HG03378 (cell line): ENCODE measurements at regions not wholly inside any gene's neighbourhood (a gene's known extent, or its start where the extent isn't known, plus 50 kb on each side); places are given as distances from the start of the nearest gene placed in this dataset.
"Not testable (repeated sequence)": the region's sequence is repeated elsewhere in the genome, so short reads cannot be mapped to it uniquely, and the experiment has no call there.

Experiments
- ATAC-seq: cut with Tn5 transposase; IDR thresholded peaks from one replicate; pipeline ENCODE4 v1.9.1; 2021; ENCODE audit warnings: mild to moderate bottlenecking, moderate library complexity; ENCODE audit not compliant: unreplicated experiment

DNA sequence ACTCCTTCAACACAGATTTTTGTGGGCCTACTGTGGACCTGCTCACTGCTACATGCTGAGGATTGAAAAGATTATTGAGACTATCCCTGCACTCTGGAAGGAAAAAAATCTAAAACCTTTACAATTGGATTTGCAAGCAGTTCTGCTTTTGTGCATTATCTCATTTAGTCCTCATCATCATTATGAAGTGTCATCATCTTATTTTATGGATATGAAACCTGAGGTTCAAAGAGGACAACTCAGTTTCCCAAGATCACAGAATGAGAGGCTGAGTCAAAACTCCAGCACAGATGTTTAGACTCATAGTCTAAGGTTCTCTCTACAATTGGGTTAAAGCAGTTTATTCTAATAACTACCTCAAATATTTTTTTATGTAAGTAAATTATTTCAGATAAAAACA, 160.2 kb upstream of the MARCKS start:
- no peak for ATAC-seq

DNA sequence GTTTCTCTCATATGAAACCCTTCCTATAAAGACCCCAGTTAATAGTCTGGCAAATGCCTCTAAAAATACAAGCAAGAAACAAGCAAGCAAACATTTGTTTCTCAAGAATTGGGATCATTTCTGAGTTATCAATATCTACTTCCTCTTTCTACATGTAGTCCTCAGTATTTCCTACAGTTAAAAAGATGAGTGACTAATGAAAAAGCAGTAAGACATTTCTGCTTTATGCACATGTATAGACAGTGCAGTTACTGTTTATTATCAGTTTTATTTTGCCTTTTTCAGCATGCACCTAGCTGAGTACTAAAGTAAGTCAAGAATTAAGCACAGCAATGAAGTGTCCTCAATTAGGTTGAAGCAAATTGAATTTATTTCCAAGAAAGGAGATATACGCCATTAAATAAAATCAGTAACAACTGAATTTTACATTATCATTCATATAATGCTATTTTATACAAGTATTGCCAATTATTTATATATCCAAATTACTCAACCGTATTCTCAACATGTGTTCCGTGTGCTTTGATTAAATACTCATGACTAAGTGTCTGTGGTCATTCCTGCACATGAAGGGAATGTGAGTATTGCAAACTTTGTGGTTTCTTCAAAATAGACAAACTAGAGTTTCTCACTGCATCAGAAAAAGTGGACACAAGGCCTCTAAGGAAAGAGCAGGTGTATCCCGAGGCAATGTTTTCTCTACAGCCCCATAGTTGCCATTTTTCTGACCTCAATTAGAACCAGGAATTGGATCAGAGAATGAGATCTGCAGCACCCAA, 159.3 kb upstream of the MARCKS start:
- ATAC-seq: peak; percentile 90

DNA sequence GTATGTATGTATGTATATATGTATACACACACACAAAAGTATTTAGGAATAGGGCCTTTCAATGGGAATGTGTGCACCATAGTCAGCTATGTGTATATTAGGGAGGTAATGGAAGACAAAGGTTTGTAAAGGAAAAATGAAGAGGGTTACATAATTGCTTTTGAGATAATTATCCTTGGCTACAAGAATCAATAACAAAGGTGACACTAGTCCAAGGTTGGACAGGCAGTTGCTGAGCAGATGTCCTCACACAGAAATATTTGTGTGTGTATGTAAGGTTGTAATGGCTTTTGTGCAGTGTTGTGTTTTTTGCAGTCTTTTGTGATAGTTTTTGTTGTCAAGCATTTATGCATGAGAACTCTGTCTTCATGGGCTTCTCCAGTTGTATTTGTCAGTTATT, 157.9 kb upstream of the MARCKS start:
- no peak for ATAC-seq

DNA sequence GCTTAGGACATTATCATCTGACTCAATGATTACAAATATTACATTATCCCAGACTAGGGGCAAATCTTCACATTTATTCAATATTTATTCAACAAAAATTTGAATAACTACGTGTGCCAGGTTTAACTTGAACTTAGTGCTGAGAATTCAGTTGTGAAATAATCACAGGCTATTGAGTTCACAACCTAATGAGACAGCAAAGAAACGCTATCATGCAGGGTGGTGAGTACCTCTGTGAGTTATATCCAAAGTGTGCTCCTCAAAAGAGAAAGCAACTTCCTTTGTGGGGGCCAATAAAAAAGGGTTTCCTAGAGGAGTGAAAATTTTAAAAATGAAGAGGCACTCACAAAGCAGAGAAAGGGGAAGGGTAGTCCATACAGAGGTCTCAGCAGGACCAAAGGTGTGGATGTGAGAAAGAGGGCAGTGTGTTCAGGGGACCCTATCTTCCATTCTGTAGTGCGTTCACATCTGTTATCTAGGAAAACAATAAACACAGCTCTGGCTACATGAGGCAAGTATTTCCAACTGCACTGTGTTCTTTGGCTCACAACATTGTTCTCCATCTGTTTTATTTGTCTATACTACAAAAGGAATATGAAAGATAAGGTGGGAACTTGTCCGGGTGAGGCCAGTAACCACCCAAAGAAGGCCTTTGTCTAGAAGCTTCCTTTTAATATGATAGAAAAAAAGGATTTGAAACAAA, 155.4 kb upstream of the MARCKS start:
- ATAC-seq: no peak

DNA sequence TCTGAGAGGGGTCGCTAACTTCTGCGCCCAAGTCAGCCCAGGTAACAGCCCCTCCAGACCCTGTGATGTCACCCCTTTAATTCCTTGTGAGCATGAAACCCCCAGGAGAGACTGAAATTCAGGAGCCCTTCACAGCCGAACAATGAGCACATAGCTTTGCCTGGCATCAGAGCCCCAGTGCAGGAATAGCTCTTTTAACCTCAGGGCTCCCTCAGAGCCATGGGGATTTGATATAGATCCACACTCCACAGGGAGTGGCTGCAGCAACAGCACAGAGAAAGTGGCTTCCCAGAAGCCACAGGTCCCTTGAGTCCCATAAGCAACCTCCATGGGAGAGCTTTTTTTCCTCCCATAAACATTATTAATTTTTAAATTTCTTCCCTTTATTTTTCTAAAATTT, 150.0 kb upstream of the MARCKS start:
- ATAC-seq: no peak

DNA sequence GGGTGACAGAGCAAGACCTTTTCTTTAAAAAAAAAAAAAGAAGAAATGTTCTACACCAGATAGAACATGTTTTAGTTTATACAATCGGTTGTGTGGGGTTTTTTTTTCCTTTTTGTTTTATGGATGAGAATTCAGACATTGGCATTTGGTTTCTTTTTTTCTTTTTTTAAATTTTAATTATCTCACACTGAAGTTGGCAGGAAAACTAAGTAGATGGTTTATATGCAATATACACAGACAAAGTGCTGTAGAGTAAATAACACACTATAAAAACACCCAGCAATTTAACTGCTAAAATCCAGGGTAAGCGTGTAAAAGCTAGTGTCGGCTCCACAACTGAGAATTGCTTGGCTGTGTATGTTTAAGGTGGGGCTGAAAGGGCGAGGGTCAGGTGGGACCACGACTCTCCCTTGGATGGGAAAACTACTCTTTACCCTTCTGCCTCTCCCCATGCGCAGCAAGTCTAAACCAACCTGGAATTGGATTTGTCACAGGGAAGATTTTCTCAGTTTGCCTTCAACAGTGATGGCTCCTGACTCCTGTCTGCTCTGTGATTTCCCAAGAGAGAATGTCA, 147.1 kb upstream of the MARCKS start:
- no peak for ATAC-seq

DNA sequence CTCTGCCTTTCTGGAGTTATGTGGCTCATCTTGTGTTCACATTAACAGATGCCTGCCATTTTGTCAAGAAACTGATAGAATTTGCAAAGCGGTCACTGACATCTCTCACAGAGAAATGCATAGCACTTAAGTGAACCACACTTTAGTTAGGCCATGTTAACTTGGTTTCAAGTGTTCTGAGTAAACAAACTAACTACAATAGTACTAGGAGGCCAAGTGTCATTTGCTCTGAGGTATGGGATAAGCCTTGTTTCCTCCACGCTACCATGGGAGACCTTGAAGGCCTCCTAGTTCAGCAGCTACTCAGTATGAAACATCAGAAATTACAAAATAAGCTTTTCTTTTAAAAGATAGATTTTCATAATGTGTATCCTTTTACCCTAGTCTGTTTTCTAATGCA, 143.5 kb upstream of the MARCKS start:
- no peak for ATAC-seq

DNA sequence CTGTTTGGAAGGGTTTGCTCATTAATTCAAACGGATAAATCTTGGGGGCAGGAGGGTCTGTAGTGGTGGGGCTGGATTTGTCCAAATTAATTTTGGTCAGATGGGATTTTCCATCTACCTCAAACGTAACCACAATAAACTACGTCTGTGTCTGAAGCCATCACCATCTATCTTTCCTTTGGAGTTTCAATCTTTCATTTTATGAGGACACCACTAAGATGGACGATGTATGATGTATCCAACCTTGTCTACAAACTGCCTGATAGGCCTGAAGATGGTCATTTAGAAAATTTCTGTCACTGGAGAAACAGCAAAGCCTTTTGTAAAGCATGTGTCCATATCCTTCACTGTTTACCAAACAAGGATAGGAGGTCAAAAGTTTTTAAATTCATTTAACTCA, 138.6 kb upstream of the MARCKS start:
- no peak for ATAC-seq

DNA sequence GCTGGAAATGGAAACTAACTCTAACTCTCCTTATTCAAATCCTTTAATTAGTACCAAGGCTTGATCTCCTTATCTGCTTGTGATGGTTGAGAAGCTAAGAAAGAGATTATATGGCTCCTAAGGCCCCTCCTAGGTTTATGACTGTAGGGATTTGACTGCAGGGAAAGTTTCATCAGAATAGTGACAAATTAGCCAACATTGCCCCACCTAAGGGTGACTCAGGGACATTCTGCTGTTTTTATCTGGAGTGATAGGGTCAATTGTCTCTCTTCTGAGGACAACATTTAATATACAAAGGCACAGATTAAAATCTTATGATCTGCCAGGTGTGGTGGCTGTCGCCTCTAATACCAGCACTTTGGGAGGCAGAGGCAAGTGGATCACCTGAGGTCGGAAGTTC, 138.1 kb upstream of the MARCKS start:
- no peak for ATAC-seq

DNA sequence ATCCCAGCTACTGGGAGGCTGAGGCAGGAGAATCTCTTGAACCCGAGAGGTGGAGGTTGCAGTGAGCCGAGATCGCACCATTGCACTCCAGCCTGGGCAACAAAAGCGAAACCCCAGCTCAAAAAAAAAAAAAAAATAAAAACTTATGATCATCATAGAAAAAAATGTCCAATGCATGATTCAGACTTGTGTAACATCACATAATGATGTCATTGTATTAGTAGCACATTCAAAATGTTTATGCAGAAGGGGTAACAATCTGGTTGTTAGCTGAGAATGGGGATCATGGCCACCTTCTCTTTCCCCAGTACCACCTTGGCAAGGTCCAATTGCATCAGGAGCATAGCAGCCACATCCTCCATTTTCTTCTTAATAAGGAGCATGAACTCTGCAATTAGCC, 137.6 kb upstream of the MARCKS start:
- no peak for ATAC-seq

DNA sequence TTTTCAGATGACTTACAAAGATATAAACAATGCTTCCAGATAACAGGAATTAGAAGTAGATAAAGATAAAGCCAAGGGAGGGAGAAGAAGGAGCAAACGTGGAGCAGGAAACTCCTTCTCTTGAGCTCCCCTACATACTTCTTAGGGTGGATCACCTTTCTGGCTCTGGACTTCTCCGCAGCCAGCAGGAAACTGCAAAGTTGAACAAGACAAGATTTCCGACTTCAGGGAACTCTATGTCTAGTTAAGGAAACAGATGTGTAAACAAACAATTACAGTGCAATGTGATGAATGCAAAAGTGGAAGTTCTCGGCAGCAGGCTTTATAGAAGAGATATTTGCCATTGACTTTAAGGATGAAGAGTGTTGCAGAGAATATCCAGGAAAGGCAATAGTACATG, 134.0 kb upstream of the MARCKS start:
- ATAC-seq: no peak

DNA sequence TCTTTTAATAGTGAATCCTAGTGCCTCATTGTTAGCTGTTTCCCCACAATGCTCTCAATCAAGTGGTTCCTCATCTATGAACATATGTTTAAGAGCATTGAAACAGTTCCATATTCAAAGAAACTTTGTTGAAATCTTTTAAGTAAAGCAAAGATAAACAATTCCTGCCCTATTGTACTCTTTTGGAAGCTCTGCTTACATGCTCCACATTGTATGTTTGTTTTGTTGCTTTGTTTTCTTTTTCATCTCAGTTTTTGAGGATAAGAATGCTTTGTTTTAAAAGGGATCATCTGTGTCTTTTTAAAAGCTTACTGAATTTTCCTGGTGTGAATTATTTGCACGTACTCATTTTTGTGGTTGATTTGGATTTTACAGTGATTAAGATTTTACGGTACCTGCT, 132.2 kb upstream of the MARCKS start:
- not testable (repeated sequence) for ATAC-seq

DNA sequence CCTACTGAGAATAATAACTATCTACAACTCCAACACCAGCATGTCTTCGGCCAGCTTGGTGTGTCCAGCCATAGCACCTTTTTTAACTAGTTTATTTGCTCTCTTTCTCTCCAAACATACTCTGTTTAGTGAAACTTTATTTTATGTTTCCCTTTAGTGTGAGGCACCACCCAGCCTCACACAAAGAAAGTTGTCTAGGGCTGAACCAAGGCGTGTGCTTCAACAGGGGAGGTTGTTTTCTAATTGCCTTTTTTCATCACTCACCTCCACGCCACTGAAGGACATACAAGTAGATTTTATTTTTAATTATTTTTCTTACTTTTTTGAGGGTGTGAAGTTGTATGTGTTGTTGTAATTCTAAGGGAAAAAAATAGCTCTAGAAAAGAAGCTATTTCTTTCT, 125.6 kb upstream of the MARCKS start:
- no peak for ATAC-seq

DNA sequence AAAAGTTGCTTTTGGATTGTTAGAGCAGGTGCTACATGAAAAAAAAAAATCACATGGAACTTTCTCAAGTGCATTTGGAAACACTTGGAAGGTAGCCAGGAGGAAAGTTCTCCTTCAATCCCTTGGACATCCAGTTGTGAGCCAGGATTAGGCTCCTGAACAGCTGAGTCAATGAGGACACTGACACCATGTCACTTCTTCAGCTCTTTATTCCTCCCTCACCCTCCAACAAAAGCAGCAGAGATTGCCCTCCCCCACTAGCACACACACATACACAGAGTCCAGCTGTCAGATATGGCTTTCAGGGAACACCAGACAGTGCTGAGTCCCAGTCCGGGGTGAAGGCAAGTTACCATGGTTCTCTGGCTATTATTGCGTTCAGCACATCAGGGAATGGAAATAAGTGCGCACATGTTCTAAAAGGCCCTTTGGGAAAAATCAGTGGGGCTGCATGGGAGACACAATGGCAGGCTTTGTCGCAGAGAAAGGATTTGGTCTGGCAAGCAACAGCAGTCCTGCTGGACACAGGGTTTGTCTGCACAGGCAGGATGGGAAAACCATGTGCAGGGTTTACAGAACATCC, 124.7 kb upstream of the MARCKS start:
- no peak for ATAC-seq

DNA sequence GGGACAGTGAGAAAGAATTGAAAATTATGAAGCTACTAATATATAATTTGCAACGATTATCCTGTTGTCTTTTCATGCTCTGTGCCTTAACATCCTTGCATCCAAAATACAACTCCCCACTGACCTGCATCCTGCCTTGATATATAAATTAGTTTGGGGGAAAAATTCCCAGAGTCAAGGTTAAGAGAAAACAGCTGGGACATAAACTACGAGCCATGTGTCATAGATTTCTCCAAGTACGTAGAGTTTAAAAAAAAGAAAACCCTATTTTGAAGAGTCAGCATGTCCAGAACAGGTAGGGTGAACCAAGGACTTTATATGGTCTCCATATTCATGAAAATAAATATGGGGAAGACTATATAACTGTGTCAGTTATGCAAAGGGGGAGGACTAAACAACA, 123.8 kb upstream of the MARCKS start:
- no peak for ATAC-seq

DNA sequence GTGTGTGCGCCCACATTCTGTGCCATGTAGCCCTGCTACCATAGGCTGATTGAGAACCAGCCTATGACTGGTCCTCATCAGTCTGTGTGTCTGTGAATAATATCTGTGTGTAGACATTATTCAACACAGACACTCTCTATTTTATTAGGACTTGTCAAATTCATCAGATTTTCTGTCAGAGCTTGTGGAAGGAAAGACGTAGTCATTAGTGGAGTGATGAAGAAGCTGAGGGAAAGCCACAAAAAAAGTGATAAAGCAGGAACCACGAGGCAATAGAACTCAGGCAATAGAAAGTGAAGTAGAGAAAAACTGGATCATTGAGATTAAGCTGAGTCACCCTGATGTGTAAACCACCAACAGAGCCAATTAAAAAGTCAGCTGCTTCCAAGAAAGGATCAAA, 122.2 kb upstream of the MARCKS start:
- ATAC-seq: no peak

DNA sequence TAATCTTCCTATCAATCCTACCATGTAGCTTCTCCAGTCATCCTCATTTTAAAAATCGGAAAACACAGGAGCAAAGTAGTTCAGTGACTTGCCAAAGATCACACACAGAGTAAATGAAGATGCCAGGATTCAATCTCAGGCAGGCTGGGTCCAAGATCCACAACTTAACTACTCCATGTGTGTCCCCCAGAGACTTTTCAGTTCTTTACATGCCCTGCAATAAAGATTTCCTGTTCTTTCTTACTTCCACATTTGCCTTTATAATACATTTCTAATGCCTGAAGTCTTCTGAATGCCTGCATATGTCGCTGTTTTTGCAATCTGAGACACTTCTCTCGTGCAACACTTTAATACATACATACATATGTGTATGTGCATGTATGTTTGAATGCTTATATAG, 121.7 kb upstream of the MARCKS start:
- ATAC-seq: no peak

DNA sequence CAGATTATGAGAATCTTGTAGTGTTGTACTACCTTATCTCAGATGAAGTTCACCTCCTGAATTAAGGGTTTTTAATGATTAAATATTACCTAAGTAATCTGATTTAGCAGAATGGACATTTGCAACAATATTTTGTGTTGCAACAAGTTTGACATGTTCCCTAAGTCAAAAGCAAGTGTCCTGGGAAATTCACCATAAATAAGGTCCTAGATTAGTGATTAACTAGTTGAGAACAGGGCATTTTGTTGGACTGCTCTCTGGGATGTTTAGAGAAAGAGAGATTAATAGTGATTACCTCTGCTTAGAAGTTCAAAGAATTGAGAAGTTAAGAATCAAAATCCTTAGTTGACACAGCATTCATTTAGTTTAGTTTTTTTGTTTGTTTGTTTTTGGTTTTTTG, 120.2 kb upstream of the MARCKS start:
- no peak for ATAC-seq

DNA sequence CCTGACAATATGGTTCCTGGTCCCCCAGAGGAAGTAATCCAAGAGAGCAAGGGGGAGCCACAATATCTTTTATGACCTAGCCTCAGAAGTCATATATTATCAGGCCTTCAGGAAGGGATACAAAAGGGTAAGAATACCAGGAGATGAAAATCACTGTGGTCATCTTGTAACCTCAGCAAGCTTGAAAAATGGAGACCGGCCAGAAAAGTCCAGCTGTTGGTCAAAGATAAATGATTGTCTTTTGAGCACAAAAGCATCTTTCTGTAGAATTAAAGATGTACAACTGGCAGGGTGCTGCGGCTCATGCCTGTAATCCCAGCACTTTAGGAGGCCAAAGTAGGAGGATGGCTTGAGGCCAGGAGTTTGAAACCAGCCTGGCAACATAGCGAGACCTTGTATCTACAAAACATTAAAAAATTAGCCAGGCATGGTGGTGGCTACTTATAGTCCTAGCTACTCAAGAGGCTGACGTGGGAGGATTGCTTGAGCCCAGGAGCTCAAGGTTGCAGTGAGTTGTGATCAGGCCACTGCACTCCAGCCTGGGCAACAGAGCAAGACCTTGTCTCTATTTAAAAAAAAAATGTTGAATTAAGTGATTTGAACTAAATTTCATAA, 118.0 kb upstream of the MARCKS start:
- ATAC-seq: no peak

DNA sequence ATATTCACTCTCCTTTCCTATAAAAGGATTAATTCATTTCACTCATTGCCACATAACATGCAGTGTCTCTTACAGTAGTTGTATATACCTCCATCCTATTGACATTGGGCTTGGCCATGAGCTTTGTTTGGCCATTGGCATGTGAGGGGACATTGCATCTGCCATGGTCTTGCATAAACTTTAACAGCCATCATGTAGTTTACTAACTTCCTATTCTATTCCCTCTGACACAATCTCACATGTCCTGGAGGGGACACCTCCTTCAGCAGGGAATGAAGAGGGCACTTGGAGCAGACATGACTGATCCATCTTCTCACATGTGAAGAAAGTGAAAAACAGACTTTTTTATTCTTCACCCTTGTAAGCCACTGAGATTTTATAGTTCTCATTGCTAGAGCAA, 115.5 kb upstream of the MARCKS start:
- no peak for ATAC-seq

DNA sequence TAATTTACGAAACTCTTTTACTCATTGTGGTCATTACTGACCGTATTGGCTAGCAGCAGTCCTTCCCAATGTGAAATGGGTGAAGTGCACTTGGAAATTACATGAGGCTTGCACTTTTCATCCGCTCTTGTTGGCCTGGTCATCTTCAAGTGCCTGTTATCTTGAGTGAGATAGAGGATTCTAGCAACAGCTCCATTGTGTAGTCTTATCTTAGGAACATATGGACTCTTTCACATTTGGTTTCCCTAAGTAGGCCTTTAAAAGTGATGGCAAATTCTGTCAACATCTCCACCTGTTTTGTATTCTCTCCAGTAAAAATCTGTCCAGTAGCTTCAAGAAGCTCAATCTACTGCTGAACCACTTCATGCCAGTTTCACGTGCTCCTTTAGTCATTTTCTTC, 114.8 kb upstream of the MARCKS start:
- ATAC-seq: no peak

DNA sequence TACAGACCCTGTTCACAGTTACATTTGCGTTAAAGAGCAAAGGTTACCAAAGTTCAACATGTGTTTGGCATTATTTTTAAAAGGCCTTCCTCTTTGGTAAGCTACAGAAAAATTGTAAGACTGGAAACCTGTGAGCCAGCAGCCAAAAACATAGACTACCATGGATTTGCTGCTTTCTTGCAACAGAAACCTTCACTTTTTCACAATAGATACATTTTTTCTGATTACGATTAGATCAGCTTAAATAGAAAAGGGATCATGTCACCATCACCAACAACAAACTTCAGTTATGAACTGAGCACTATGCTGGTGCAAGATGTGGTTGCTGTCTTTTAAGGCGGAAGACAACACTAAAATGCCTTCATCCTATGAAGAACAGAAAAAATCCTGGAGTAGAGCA, 112.3 kb upstream of the MARCKS start:
- no peak for ATAC-seq
